Upper lobe of left lung (tissue), 4 donors: ENCODE measurements at regions not wholly inside any gene's neighbourhood (a gene's known extent, or its start where the extent isn't known, plus 50 kb on each side); places are given as distances from the start of the nearest gene placed in this dataset.

ENCODE experiments used
- CTCF ChIP-seq, 6 experiments: fragments of 450-650 bp in 4 of 6; fragments of 200-600 bp in 2 of 6; sonication (generic) in 2 of 6; IDR thresholded peaks; one replicate each; pipeline ENCODE4 v1.5.1; 2016 to 2019; ENCODE audit warnings: antibody characterized with exemption in 6 of 6
- POLR2AphosphoS5 ChIP-seq, 2 donors: sonication (generic); formaldehyde crosslinking; IDR thresholded peaks; one replicate each; pipeline ENCODE4 v1.5.1; 2017; ENCODE audit warnings: antibody characterized with exemption in 2 of 2

- TF ChIP-seq CTCF (IDR thresholded peaks at IDR 0.05), result no peak
- no peak for TF ChIP-seq POLR2AphosphoS5 (IDR thresholded peaks at IDR 0.05)
Measured at GRCh38 chr14:34027130-34027989, 76.5 kb upstream of the EGLN3 start.
